Peyer's patch (tissue), 4 donors: ENCODE measurements at regions not wholly inside any gene's neighbourhood (a gene's known extent, or its start where the extent isn't known, plus 50 kb on each side); places are given as distances from the start of the nearest gene placed in this dataset.

Source experiments
- POLR2A ChIP-seq, 2 donors: fragments of 450-650 bp; IDR thresholded peaks; one replicate each; pipeline ENCODE4 v1.5.1; 2017; ENCODE audit warnings: antibody characterized with exemption in 2 of 2, mild to moderate bottlenecking in 2 of 2, moderate library complexity in 2 of 2
- TF ChIP-seq, protein P1 (sequence below), 6 experiments: fragments of 450-650 bp in 4 of 6; fragments of 200-600 bp in 2 of 6; sonication (generic) in 1 of 6; IDR thresholded peaks; one replicate each; pipeline ENCODE4 v1.5.1; 2017 to 2019; ENCODE audit warnings: antibody characterized with exemption in 6 of 6, mild to moderate bottlenecking in 3 of 6, moderate library complexity in 1 of 6

DNA sequence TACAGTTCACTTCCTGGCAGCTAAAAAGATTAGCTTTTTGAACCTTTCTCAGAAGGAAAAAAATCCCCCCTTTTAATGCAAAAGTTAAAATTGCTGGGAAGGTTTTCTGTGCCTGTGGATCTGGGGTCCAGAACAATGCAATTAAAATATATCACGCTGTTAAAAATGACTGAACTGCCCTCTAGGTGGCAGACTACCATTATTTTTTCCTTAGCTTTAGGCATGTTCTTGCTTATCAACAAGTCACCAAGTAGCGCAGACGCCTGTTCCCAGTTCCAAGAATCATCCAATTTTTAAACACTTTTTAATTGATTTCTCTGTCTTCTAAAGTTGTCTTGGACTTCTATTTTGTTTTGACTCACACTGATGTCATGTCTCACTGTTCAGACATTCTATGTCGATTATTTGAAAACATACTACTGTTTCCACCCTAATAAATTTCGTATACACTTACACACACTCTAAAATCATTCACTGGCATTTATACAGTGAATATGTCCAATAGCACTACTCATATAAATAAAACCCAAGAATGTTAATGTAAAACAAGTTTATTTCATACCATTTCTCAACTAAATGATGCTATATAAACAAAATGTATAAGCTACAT lies 661.6 kb downstream of the RAPGEF2 start:
- TF ChIP-seq, protein P1, sequence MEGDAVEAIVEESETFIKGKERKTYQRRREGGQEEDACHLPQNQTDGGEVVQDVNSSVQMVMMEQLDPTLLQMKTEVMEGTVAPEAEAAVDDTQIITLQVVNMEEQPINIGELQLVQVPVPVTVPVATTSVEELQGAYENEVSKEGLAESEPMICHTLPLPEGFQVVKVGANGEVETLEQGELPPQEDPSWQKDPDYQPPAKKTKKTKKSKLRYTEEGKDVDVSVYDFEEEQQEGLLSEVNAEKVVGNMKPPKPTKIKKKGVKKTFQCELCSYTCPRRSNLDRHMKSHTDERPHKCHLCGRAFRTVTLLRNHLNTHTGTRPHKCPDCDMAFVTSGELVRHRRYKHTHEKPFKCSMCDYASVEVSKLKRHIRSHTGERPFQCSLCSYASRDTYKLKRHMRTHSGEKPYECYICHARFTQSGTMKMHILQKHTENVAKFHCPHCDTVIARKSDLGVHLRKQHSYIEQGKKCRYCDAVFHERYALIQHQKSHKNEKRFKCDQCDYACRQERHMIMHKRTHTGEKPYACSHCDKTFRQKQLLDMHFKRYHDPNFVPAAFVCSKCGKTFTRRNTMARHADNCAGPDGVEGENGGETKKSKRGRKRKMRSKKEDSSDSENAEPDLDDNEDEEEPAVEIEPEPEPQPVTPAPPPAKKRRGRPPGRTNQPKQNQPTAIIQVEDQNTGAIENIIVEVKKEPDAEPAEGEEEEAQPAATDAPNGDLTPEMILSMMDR (IDR thresholded peaks at IDR 0.05) = peak in 4 of 6 experiments; percentile 26 to 57 (median 42)
- TF ChIP-seq POLR2A (IDR thresholded peaks at IDR 0.05) = no peak
